Activated naive CD8-positive, alpha-beta T cell (primary cell): ENCODE measurements at regions not wholly inside any gene's neighbourhood (a gene's known extent, or its start where the extent isn't known, plus 50 kb on each side); places are given as distances from the start of the nearest gene placed in this dataset.

Experiments
- H3K27ac Mint-ChIP-seq: one replicate; pipeline ENCODE4 v1.8.0; 2021; ENCODE audit warnings: mixed read lengths
- H3K27me3 Mint-ChIP-seq: one replicate; pipeline ENCODE4 v1.8.0; 2021; ENCODE audit warnings: mixed read lengths
- H3K36me3 Mint-ChIP-seq: one replicate; pipeline ENCODE4 v1.8.0; 2021; ENCODE audit warnings: mixed read lengths
- H3K4me1 Mint-ChIP-seq: one replicate; pipeline ENCODE4 v1.8.0; 2021; ENCODE audit warnings: low read depth, mixed read lengths
- H3K4me3 Mint-ChIP-seq: one replicate; pipeline ENCODE4 v1.8.0; 2021; ENCODE audit warnings: mild to moderate bottlenecking, mixed read lengths
- H3K9me3 Mint-ChIP-seq: one replicate; pipeline ENCODE4 v1.8.0; 2021; ENCODE audit warnings: low read depth, mixed read lengths

DNA sequence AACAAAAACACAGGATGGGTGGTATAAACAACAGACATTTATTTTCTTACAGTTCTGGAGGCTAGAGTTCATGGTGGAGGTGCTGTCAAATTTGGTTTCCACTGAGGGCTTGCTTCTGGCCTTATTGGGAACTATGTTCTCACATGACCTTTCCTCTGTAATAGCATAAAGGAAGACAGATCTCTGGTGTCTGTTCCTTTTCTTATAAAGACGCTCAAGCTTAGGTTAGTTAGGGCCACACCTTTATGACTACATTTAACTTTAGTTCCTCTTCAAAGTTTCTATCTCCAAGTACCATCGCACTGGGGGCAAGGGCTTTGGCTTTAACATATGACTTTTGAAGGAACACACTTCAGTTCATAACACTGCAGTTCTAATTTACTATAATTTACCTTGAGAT lies 543.8 kb upstream of the CPEB2 start:
- H3K27me3 Mint-ChIP-seq, result no peaks in the 10 kb centered on the region
- no peak overlapping the region for H3K4me3 Mint-ChIP-seq
- no peak overlapping the region for H3K27ac Mint-ChIP-seq
- H3K4me1 Mint-ChIP-seq, result no peaks in the 10 kb centered on the region
- H3K36me3 Mint-ChIP-seq, result no peaks in the 10 kb centered on the region
- peaks cover 6% of the 10 kb centered on the region for H3K9me3 Mint-ChIP-seq

DNA sequence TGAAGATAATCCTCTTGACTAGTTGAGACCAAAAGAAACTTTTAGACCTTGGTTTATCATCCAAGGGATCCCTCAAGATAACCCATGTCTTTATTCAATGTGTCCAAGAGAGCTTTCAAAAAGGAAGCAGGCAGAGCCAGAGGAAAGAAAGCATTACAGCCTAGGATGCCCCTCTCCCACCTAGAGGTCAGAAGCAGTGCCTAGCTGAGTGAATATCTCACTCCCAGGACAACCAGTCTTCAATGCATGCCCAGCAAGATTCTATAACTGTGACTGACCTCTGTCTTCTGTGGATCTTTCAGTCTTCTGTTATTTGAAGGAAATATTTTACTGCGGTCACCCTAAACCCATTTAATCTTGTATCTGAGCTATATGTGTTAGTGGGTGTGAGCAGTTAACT lies 537.2 kb upstream of the CPEB2 start:
- H3K36me3 Mint-ChIP-seq, result no peaks in the 10 kb centered on the region
- no peak overlapping the region for H3K27ac Mint-ChIP-seq
- H3K27me3 Mint-ChIP-seq, result peaks cover 6% of the 10 kb centered on the region
- peaks cover 8% of the 10 kb centered on the region for H3K9me3 Mint-ChIP-seq
- no peaks in the 10 kb centered on the region for H3K4me1 Mint-ChIP-seq
- H3K4me3 Mint-ChIP-seq, result no peak overlapping the region

DNA sequence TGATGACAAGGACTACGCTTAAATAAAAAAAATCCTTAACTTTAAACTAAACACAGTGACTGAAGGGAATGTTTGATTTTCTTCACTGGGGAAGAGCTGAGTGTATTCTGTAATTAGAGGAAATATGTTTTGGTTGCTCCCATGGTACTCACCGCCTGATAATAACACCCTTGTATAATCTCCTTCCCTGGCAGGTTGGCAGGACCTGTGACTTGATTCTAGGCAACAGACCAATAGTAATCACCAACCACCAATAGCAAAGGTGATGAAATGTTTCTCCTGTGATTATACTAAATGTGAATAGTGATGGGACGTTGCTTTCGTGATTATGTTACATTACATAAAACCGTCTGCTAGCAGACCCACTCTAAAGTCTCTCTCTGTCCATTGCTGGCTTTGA lies 536.8 kb upstream of the CPEB2 start:
- Mint-ChIP-seq H3K27me3 (peaks cover 6% of the 10 kb centered on the region), H3K4me1 (no peaks in the 10 kb centered on the region), H3K36me3 (no peaks in the 10 kb centered on the region), H3K9me3 (peaks cover 12% of the 10 kb centered on the region), H3K4me3 (no peak overlapping the region), H3K27ac (no peak overlapping the region)

DNA sequence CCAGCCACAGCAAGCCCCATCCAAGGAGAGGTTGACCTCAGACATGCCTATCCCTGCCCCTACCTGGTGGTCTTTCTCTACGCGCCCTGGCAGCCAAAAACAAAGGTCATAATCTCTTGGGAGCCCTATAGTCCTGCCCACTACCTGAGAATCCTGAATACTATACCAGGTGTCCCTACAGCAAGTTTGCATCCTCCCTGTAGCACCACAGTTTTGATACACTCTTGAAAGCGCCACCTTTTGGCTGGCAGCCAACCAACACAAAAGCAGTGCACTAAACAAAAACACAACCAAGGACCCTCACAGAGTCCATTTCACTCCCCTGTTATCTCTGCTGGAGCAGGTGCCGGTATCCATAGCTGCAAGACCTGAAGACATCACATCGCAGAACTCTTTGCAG lies 523.8 kb upstream of the CPEB2 start:
- no peaks in the 10 kb centered on the region for H3K36me3 Mint-ChIP-seq
- H3K27me3 Mint-ChIP-seq, result peaks cover 5% of the 10 kb centered on the region
- H3K4me1 Mint-ChIP-seq, result no peaks in the 10 kb centered on the region
- no peak overlapping the region for H3K4me3 Mint-ChIP-seq
- no peaks in the 10 kb centered on the region for H3K9me3 Mint-ChIP-seq
- no peak overlapping the region for H3K27ac Mint-ChIP-seq

DNA sequence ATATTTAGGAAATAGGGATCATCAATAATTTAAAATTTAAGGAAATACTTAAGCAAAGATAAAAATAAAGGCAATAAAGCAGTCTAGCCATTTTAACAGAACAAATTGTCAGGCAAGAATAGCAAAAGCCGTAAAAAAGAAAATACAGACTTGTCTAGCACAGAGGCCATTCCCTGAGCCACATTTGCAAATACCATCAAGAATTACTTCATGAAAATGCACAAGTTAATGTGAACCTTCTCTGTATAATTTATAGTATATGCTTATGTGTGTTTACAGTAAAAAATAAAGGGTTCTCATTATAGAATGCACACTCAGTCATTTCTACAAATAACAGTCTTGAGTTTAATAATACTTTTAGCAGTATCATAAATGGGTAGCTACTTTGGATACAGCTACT lies 505.9 kb upstream of the CPEB2 start:
- no peaks in the 10 kb centered on the region for H3K9me3 Mint-ChIP-seq
- H3K4me3 Mint-ChIP-seq, result no peak overlapping the region
- no peaks in the 10 kb centered on the region for H3K36me3 Mint-ChIP-seq
- no peaks in the 10 kb centered on the region for H3K27me3 Mint-ChIP-seq
- no peaks in the 10 kb centered on the region for H3K4me1 Mint-ChIP-seq
- no peak overlapping the region for H3K27ac Mint-ChIP-seq

DNA sequence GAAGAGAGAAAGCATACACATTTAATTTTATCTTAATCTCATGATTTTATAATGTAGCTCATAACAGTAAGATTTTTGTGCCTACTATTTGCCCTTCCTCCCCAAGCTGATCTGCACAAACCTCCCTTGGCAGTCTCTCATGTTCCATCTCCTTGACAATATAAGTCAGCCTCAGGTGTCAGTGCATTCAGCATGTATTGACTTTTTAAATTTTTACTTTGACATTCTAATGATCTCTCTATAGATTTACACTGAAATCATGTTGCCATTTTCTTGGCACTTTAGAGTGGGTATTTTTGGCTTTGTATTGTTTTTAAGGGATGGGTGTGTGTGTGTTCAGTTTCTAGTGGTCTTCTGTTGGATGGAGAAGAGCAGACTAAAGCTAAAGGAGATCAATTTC lies 505.3 kb upstream of the CPEB2 start:
- no peak overlapping the region for H3K4me3 Mint-ChIP-seq
- no peaks in the 10 kb centered on the region for H3K27me3 Mint-ChIP-seq
- no peaks in the 10 kb centered on the region for H3K36me3 Mint-ChIP-seq
- no peaks in the 10 kb centered on the region for H3K9me3 Mint-ChIP-seq
- no peak overlapping the region for H3K27ac Mint-ChIP-seq
- H3K4me1 Mint-ChIP-seq, result no peaks in the 10 kb centered on the region

DNA sequence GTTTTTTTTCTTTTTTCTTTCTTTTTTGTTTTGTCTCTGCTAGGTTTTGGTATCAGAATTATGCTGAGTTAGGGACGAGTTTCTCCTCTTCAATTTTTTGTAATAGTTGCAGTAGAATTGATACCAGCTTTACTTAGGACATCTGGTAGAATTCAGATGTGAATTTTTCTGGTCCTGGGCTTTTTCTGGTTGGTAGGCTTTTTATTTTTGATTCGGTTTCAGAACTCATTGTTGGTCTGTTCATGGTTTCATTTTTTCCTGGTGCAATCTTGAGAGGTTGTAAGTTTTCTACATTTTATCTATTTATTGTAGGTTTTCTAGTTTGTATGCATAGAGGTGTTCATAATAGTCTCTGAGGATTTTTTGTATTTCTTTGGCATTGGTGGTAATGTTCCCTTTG lies 498.1 kb upstream of the CPEB2 start:
- H3K4me1 Mint-ChIP-seq, result no peaks in the 10 kb centered on the region
- no peaks in the 10 kb centered on the region for H3K9me3 Mint-ChIP-seq
- H3K27ac Mint-ChIP-seq, result no peak overlapping the region
- no peaks in the 10 kb centered on the region for H3K36me3 Mint-ChIP-seq
- H3K27me3 Mint-ChIP-seq, result no peaks in the 10 kb centered on the region
- H3K4me3 Mint-ChIP-seq, result no peak overlapping the region

DNA sequence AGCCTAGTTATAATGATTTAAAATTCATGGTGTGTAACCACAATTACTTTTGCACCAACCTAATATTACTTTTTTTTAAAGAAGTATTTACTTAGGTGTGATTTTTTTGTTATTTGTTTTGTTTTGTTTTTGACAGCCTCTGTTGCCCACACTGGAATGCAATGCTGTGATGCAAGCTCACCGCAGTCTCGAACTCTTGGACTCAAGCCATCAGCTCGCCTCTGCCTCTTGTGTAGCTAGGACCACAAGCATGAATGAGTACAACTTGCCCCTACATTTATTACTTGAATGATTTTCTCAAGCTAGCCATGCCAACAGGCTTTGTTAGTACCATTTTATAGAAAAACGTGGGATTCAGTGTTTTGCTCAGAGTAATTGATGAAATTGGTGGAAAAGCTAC lies 488.8 kb upstream of the CPEB2 start:
- Mint-ChIP-seq H3K9me3 (no peaks in the 10 kb centered on the region), H3K4me1 (no peaks in the 10 kb centered on the region), H3K36me3 (no peaks in the 10 kb centered on the region), H3K4me3 (no peak overlapping the region), H3K27ac (no peak overlapping the region), H3K27me3 (peaks cover 2% of the 10 kb centered on the region)

DNA sequence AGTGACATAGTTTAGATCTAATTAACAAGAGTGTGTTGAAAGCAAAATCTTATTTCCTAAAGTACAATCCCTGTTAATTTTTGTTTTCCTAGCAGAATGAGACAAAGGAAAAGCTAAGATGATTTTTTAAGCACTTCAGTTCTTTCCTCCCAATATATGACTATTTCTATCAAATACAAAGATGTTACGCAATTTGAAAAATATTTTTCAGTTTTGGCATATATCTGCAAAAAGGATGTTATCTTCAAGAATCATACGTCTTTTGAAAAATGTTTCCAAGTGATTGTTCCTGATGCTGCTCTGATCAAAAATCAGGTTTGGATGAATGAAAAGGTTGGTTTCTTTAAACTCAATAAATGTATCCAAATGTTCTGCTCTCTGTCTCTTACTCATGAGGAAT lies 486.7 kb upstream of the CPEB2 start:
- Mint-ChIP-seq H3K36me3 (no peaks in the 10 kb centered on the region), H3K4me1 (no peaks in the 10 kb centered on the region), H3K9me3 (no peaks in the 10 kb centered on the region), H3K27ac (no peak overlapping the region), H3K27me3 (peaks cover 2% of the 10 kb centered on the region), H3K4me3 (no peak overlapping the region)

DNA sequence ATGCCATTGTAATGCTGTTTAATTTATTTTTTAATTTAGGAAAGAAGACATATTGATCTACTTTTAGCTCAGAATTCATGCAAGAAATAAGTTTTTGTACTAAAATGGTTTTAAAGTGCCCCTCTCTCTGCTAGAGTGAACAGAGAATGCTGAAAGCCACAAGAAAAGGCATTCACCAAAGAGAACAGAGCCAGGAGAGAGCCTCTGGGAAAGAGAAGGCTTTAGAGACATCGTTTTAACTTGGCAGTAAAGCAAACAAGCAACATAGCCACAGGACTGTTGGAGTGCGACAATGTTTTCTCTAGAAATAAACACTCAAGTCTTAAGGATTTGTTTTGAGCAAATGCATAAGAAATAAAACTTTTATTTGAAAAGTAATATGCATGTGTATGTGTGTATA lies 484.1 kb upstream of the CPEB2 start:
- no peak overlapping the region for H3K27ac Mint-ChIP-seq
- no peaks in the 10 kb centered on the region for H3K4me1 Mint-ChIP-seq
- H3K9me3 Mint-ChIP-seq, result no peaks in the 10 kb centered on the region

DNA sequence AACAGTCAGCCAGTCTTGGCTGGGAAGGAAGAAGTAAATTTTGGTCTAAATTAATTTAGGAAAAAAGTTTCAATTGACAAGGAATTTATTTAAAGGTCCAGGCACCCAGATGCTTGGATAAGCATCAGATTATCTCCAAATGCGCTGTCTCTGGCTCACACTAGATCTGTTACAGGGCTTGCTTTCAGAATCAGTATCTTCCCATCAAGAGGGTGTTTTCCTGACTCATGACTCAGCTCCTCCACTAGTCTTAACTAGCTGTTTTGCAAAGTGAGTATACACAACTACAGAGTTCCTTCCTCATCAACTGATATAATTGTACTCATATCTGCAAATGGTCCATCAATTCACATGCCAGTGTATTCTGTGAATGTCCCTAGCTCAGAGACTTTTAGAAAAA lies 482.1 kb upstream of the CPEB2 start:
- Mint-ChIP-seq H3K4me1 (no peaks in the 10 kb centered on the region), H3K27me3 (no peaks in the 10 kb centered on the region), H3K4me3 (no peak overlapping the region), H3K36me3 (no peaks in the 10 kb centered on the region), H3K27ac (no peak overlapping the region), H3K9me3 (no peaks in the 10 kb centered on the region)

More for the DNA sequence above, 484.1 kb upstream of the CPEB2 start:
- Mint-ChIP-seq H3K36me3 (no peaks in the 10 kb centered on the region), H3K27me3 (no peaks in the 10 kb centered on the region), H3K4me3 (no peak overlapping the region)

DNA sequence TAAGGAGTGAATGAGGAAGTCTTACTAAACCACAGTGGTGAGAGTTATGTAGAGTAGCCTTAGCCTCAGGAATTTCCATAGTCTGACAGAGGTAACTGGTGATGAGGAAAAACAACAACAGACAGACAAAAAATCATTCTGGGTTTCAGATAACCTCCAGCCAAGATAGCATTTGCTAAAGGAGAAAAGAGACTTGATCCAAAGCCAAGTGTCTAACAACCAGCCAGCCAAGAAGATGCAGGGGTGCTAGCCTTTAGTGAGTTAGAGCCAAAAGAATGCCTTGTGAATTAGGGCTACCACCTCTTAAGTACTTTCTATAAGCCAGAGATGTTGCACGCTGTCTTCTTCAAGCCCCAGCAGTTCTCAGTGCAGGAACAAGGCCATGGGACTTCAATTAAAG lies 478.0 kb upstream of the CPEB2 start:
- H3K9me3 Mint-ChIP-seq, result no peaks in the 10 kb centered on the region
- peaks cover 1% of the 10 kb centered on the region for H3K27me3 Mint-ChIP-seq
- no peak overlapping the region for H3K27ac Mint-ChIP-seq
- H3K36me3 Mint-ChIP-seq, result no peaks in the 10 kb centered on the region
- no peak overlapping the region for H3K4me3 Mint-ChIP-seq
- no peaks in the 10 kb centered on the region for H3K4me1 Mint-ChIP-seq

DNA sequence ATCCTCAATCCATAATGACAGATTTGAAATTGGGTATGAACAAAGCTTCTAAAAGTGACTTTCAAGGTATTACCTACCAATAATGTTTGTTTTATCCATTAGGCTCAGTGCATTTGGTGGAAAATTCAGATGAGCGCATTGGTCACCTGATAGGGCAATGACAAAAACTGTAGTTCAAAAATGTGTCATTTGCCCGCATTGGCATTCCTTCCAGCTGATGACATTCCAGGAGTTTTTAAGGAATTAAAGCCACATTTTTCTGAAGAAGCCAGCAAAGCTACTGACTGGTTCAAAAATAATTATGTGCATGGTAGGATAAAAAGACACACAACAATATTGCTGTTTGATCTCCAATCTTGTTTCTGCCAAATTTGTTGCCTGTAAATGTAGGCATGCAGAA lies 473.4 kb upstream of the CPEB2 start:
- H3K27me3 Mint-ChIP-seq, result peaks cover 1% of the 10 kb centered on the region
- H3K27ac Mint-ChIP-seq, result no peak overlapping the region
- H3K36me3 Mint-ChIP-seq, result no peaks in the 10 kb centered on the region
- H3K9me3 Mint-ChIP-seq, result no peaks in the 10 kb centered on the region
- H3K4me1 Mint-ChIP-seq, result no peaks in the 10 kb centered on the region
- H3K4me3 Mint-ChIP-seq, result no peak overlapping the region

DNA sequence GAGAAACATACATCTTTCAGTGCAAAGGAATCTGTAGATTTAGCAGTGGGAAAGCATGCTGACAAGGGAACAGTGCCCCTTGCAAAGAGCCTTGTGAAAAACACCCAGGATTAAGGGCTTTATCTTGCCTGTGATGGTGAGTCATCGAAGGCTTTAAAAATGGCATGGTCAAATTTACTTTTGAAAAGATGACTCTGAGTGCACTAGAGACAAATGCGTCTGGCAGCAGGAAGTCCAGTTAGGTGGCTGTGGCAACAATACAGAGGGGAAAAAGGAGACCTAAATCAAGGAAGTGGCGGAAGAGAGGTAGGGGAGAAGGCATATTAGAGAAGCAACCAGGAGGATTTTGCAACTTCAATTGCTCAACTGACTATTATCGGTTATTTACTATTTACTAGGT lies 472.6 kb upstream of the CPEB2 start:
- H3K27me3 Mint-ChIP-seq, result peaks cover 1% of the 10 kb centered on the region
- no peaks in the 10 kb centered on the region for H3K4me1 Mint-ChIP-seq
- H3K9me3 Mint-ChIP-seq, result no peaks in the 10 kb centered on the region
- H3K36me3 Mint-ChIP-seq, result no peaks in the 10 kb centered on the region
- H3K4me3 Mint-ChIP-seq, result no peak overlapping the region
- no peak overlapping the region for H3K27ac Mint-ChIP-seq

DNA sequence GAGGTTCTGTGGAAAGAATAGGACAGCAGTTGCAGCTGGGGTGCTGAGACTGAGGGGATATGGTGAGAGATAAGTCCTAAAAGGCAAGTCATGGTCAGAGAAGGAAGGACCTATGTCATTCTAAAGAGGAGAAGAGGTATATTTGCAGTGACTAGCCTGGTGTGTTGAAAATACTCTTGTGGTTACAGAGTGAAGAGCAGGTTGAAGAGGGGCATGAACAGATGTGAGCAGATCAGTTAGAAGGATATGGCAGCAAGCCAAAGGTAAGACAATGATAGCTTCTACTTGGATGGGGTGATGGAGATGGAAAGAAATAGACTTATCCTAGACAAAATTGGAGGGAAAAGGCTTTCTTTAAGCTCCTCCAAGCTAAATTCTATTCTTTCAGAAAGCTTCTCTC lies 469.8 kb upstream of the CPEB2 start:
- Mint-ChIP-seq H3K4me1 (no peaks in the 10 kb centered on the region), H3K27me3 (no peaks in the 10 kb centered on the region), H3K4me3 (no peak overlapping the region), H3K9me3 (no peaks in the 10 kb centered on the region), H3K27ac (no peak overlapping the region), H3K36me3 (no peaks in the 10 kb centered on the region)

DNA sequence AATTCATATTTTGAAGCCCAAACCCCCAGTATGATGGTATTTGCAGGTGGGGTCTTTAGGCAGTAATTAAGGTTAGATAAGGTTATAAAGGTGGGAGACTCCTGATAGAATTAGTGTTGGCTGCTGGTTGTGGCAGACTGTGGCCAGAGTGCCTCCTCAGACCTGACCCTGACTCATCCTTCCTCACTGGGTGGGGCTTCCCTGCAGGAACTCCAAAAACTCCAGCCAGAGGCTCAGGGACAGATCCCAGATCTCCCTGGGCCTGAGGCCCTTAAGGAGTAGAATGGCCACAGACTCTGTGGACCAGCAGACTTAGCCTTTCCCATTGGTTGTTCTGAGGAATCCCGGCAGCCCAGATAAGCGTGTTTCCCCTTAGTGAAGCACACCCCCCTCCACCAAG lies 463.0 kb upstream of the CPEB2 start:
- no peaks in the 10 kb centered on the region for H3K36me3 Mint-ChIP-seq
- H3K27ac Mint-ChIP-seq, result no peak overlapping the region
- peaks cover 2% of the 10 kb centered on the region for H3K27me3 Mint-ChIP-seq
- no peak overlapping the region for H3K4me3 Mint-ChIP-seq
- H3K9me3 Mint-ChIP-seq, result no peaks in the 10 kb centered on the region
- no peaks in the 10 kb centered on the region for H3K4me1 Mint-ChIP-seq

DNA sequence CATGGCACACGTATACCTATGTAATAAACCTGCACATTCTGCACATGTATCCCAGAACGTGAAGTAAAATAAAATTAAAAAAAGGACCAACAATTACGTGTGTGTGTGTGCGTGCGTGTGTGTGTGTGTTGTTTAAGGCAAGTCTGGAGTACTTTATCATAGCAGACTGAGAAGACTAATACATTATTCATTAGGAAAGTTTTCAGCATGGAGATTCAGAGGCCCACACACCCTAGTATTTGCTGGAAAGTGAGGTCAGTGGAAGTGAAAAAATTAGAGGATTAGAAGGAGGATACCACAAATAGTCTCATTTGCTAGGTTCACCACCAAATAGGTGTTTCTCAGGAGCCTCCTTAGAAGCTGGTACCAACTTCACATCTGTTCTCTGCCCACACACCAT lies 457.1 kb upstream of the CPEB2 start:
- H3K9me3 Mint-ChIP-seq, result no peaks in the 10 kb centered on the region
- H3K4me1 Mint-ChIP-seq, result no peaks in the 10 kb centered on the region
- peaks cover 1% of the 10 kb centered on the region for H3K27me3 Mint-ChIP-seq
- H3K4me3 Mint-ChIP-seq, result no peak overlapping the region
- no peak overlapping the region for H3K27ac Mint-ChIP-seq
- H3K36me3 Mint-ChIP-seq, result no peaks in the 10 kb centered on the region
